Keratinocyte (primary cell): ENCODE measurements at regions not wholly inside any gene's neighbourhood (a gene's known extent, or its start where the extent isn't known, plus 50 kb on each side); places are given as distances from the start of the nearest gene placed in this dataset.

Experiments
- DNase-seq: peaks from one replicate; pipeline ENCODE4 v3.0.0-alpha.2; 2011; ENCODE audit warnings: low read depth, missing footprints, low spot score
- FAIRE-seq: peaks from 2 replicates; lab custom pipeline; 2011; peaks lifted over from hg19 to GRCh38; lab: Jason Lieb, UNC
- H2AFZ ChIP-seq: 2 replicates; pipeline ENCODE4 v1.6.0; 2012; ENCODE audit warnings: low read length, control low read depth, inconsistent platforms; ENCODE audit not compliant: control insufficient read depth
- H3K27ac ChIP-seq: 2 replicates; pipeline ENCODE4 v1.5.1; 2011; ENCODE audit warnings: low read length; ENCODE audit not compliant: control insufficient read depth, insufficient read depth
- H3K27me3 ChIP-seq: 3 replicates; pipeline ENCODE4 v1.6.0; 2011; ENCODE audit warnings: low read length; ENCODE audit not compliant: control insufficient read depth, insufficient read depth; ENCODE audit errors: extremely low read depth
- H3K36me3 ChIP-seq, 2 experiments: 2 replicates in 1 of 2; 3 replicates in 1 of 2; pipeline ENCODE4 v1.5.1; 2011; ENCODE audit warnings: low read length in 2 of 2, mild to moderate bottlenecking in 1 of 2; ENCODE audit not compliant: control insufficient read depth in 2 of 2, insufficient read depth in 2 of 2; ENCODE audit errors: extremely low read depth in 1 of 2
- H3K4me1 ChIP-seq: 3 replicates; pipeline ENCODE4 v1.5.1; 2011; ENCODE audit warnings: low read length; ENCODE audit not compliant: control insufficient read depth, insufficient read depth; ENCODE audit errors: extremely low read depth
- H3K4me2 ChIP-seq: 3 replicates; pipeline ENCODE4 v1.6.0; 2011; ENCODE audit warnings: low read depth, low read length; ENCODE audit not compliant: control insufficient read depth, insufficient read depth; ENCODE audit errors: extremely low read depth
- H3K4me3 ChIP-seq, 3 experiments: fragments of 200-600 bp in 1 of 3; sonication (generic) in 1 of 3; 2 replicates in 2 of 3; 3 replicates in 1 of 3; pipeline ENCODE4 v1.5.1; 2011 to 2016; ENCODE audit warnings: low read length in 3 of 3, mild to moderate bottlenecking in 3 of 3, control low read depth in 2 of 3, inconsistent platforms in 1 of 3, low read depth in 1 of 3, mixed read lengths in 1 of 3, mixed run types in 1 of 3, moderate library complexity in 1 of 3; ENCODE audit not compliant: control insufficient read depth in 2 of 3, insufficient read depth in 2 of 3; ENCODE audit errors: extremely low read depth in 1 of 3
- H3K79me2 ChIP-seq: 2 replicates; pipeline ENCODE4 v1.6.0; 2012; ENCODE audit warnings: low read length; ENCODE audit not compliant: control insufficient read depth, insufficient read depth
- H3K9ac ChIP-seq: 3 replicates; pipeline ENCODE4 v1.6.0; 2011; ENCODE audit warnings: low read length; ENCODE audit not compliant: control insufficient read depth, insufficient read depth; ENCODE audit errors: extremely low read depth
- H3K9me1 ChIP-seq: 3 replicates; pipeline ENCODE4 v1.6.0; 2011; ENCODE audit warnings: low read length; ENCODE audit not compliant: control insufficient read depth, insufficient read depth; ENCODE audit errors: extremely low read depth
- H3K9me3 ChIP-seq: 2 replicates; pipeline ENCODE4 v1.5.1; 2012; ENCODE audit warnings: low read depth, low read length; ENCODE audit not compliant: control insufficient read depth
- H4K20me1 ChIP-seq: 3 replicates; pipeline ENCODE4 v1.6.0; 2011; ENCODE audit warnings: low read length; ENCODE audit not compliant: control insufficient read depth, insufficient read depth; ENCODE audit errors: extremely low read depth
- EZH2 ChIP-seq: IDR thresholded peaks from one replicate; pipeline ENCODE4 v1.6.1; 2012; ENCODE audit warnings: inconsistent platforms, mild to moderate bottlenecking, low read length, moderate library complexity
- dilution Hi-C: fragments of 300-500 bp; cut with MboI; formaldehyde crosslinking; loops from one replicate; pipeline ENCODE4 v1.7.0; 2020; ENCODE audit warnings: low sequenced_read_pairs; ENCODE audit not compliant: extremely low pct_ligation_motif_present
- TF ChIP-seq, protein P1 (sequence below), 3 experiments: IDR thresholded peaks in 1 of 3; conservative IDR thresholded peaks in 1 of 3; optimal IDR thresholded peaks in 1 of 3; 2 replicates in 2 of 3; 3 replicates in 1 of 3; pipeline versions ENCODE3 to v1.5.1; 2011; ENCODE audit warnings: low read length in 3 of 3, mild to moderate bottlenecking in 3 of 3, moderate library complexity in 2 of 3, control low read depth in 1 of 3, inconsistent platforms in 1 of 3; ENCODE audit not compliant: insufficient read depth in 2 of 3; ENCODE audit errors: extremely low read depth in 1 of 3

DNA sequence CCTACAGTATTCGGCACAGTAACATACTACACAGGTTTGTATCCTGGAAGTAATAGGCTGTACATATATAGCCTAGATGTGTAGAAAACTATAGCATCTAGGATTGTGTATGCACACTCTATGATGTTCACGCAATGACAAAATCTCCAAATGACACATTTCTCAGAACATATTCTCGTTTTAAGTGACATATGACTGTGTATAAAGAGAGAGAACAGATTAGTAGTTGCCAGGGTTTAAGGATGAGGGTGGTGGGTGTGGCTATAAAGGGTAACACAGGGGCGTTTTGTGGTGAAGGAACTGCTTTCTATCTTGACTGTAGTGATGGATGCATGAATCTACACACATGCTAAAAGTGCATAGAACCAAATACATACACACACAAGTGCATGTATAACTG, 101.2 kb downstream of the ARL4A start:
- Histone ChIP-seq H3K4me3 (no peak overlapping the region), H3K79me2 (no peaks in the 10 kb centered on the region), H3K4me2 (no peak overlapping the region), H2AFZ (no peak overlapping the region), H3K9me3 (no peaks in the 10 kb centered on the region), H3K4me1 (no peaks in the 10 kb centered on the region), H4K20me1 (no peaks in the 10 kb centered on the region), H3K27ac (no peak overlapping the region), H3K27me3 (no peaks in the 10 kb centered on the region), H3K9ac (no peak overlapping the region), H3K36me3 (no peaks in the 10 kb centered on the region), H3K9me1 (no peaks in the 10 kb centered on the region)
- FAIRE-seq (no peak), DNase-seq (no peak)
- no peak for TF ChIP-seq EZH2
- TF ChIP-seq, protein P1, sequence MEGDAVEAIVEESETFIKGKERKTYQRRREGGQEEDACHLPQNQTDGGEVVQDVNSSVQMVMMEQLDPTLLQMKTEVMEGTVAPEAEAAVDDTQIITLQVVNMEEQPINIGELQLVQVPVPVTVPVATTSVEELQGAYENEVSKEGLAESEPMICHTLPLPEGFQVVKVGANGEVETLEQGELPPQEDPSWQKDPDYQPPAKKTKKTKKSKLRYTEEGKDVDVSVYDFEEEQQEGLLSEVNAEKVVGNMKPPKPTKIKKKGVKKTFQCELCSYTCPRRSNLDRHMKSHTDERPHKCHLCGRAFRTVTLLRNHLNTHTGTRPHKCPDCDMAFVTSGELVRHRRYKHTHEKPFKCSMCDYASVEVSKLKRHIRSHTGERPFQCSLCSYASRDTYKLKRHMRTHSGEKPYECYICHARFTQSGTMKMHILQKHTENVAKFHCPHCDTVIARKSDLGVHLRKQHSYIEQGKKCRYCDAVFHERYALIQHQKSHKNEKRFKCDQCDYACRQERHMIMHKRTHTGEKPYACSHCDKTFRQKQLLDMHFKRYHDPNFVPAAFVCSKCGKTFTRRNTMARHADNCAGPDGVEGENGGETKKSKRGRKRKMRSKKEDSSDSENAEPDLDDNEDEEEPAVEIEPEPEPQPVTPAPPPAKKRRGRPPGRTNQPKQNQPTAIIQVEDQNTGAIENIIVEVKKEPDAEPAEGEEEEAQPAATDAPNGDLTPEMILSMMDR (optimal IDR thresholded peaks at IDR 0.05 in 1 of 3, IDR thresholded peaks at IDR 0.05 in 1 of 3, conservative IDR thresholded peaks at IDR 0.05 in 1 of 3; ENCODE audit: extremely low read depth in 1 of 3, insufficient read depth in 2 of 3, low read length in 3 of 3): no peak
- dilution Hi-C loops: no loop called here

- dilution Hi-C loops: no loop called here
- no peak overlapping the region for H3K4me3 ChIP-seq
- H3K79me2 ChIP-seq: no peaks in the 10 kb centered on the region
- H4K20me1 ChIP-seq: no peaks in the 10 kb centered on the region
- H3K27ac ChIP-seq: no peak overlapping the region
- no peak overlapping the region for H3K4me2 ChIP-seq
- no peaks in the 10 kb centered on the region for H3K9me3 ChIP-seq
- TF ChIP-seq, protein P1 (optimal IDR thresholded peaks at IDR 0.05 in 1 of 3, IDR thresholded peaks at IDR 0.05 in 1 of 3, conservative IDR thresholded peaks at IDR 0.05 in 1 of 3; ENCODE audit: extremely low read depth in 1 of 3, insufficient read depth in 2 of 3, low read length in 3 of 3): no peak
- no peak for TF ChIP-seq EZH2
- no peak overlapping the region for H2AFZ ChIP-seq
- H3K36me3 ChIP-seq: no peaks in the 10 kb centered on the region
- H3K9ac ChIP-seq: no peak overlapping the region
- no peaks in the 10 kb centered on the region for H3K9me1 ChIP-seq
- FAIRE-seq: peak; percentile 36
- no peak for DNase-seq
- H3K4me1 ChIP-seq: no peaks in the 10 kb centered on the region
- no peaks in the 10 kb centered on the region for H3K27me3 ChIP-seq
Measured at GRCh38 chr7:12794722-12795302, 107.4 kb downstream of the ARL4A start.
